ENCODE measurements at regions not wholly inside any gene's neighbourhood (a gene's known extent, or its start where the extent isn't known, plus 50 kb on each side); places are given as distances from the start of the nearest gene placed in this dataset.

DNA sequence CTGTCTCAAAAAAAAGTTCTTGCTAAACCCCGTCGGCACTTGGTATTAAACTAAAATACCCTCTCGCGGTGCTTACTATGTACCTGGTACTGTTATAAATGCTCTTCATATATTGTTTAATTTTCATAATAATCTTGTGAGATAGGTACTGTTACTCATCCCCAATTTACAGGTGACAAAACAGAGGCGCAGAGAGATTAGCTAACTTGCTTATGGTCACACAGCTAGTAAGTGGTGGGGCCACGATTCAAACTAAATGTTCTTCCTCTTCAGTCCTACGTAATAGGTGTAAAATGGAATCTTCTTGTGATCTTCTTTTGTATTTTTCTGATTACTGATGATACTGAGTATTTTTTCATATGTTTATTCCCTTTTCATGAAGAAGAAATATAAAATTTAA is 51.3 kb downstream of the TET3 start:
- DNase-seq = no peak

- no peak for DNase-seq
Measured at GRCh38 chr2:74036450-74037195, 51.9 kb downstream of the TET3 start.

DNA sequence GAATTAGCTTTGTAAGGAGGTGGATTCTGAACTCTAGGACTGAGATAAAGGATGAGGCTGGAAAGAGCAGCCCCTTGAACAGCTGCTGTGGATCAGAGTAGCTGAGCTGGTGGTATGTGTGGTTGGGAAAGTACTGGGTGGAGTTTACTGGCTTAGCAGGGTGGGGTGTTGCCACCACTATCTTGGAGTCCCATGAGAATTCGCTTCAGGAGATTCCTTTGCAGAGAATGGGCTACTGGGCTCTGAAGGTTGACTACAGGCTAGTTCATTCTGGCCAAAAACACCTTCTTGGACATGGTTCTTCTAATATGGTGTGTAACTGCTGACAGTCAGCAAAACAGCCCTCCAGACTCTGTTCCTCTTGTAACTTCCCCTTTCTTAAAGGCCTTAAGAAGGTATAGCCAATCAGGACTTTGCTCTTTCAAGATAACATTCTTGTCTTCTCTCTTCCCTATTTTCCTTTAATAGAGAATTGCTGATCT is 52.7 kb downstream of the TET3 start:
- DNase-seq = no peak

DNA sequence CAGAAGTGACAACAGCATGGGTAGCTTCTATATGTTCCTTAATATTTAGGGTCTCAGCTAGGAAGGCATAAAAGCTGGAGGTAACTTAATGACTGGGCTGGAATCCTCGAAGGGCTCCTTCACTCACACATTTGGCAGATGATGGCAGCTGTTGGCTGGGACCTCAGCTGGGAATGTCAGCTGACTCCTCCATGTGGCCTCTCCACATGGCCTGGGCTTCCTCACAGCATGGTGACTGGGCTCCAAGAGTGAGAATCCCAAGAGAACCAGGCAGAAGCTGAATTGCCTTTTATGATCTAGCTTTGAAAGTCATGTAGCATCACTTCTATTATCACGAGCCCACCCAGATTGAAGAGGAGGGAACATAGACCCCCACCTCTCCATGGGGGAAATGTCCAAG is 54.9 kb downstream of the TET3 start:
- DNase-seq = no peak

DNA sequence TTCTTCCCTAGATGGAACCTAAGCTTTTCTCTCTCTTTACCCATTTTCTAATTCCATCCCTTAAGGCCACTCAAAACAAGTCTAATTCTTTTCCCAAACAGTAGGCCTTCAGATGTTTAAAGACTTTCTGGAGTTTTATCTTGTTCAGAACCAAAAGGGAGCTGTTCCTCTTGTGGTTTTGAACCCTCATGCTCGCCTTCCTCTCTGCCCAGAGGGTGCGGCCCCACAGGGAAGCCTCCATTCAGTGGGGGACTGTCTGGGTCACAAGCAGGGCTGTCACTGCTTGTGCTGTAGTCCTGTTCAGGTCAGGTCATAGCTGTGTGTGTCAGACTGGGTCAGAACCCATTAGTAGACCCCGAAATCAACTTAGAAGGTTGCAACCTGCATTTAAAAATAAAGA is 56.5 kb downstream of the TET3 start:
- DNase-seq = no peak

GRCh38 chr2:74041726-74042125 is 57.0 kb downstream of the TET3 start:
- no peak for DNase-seq

GRCh38 chr2:74042606-74043005 is 57.9 kb downstream of the TET3 start:
- no peak for DNase-seq

DNA sequence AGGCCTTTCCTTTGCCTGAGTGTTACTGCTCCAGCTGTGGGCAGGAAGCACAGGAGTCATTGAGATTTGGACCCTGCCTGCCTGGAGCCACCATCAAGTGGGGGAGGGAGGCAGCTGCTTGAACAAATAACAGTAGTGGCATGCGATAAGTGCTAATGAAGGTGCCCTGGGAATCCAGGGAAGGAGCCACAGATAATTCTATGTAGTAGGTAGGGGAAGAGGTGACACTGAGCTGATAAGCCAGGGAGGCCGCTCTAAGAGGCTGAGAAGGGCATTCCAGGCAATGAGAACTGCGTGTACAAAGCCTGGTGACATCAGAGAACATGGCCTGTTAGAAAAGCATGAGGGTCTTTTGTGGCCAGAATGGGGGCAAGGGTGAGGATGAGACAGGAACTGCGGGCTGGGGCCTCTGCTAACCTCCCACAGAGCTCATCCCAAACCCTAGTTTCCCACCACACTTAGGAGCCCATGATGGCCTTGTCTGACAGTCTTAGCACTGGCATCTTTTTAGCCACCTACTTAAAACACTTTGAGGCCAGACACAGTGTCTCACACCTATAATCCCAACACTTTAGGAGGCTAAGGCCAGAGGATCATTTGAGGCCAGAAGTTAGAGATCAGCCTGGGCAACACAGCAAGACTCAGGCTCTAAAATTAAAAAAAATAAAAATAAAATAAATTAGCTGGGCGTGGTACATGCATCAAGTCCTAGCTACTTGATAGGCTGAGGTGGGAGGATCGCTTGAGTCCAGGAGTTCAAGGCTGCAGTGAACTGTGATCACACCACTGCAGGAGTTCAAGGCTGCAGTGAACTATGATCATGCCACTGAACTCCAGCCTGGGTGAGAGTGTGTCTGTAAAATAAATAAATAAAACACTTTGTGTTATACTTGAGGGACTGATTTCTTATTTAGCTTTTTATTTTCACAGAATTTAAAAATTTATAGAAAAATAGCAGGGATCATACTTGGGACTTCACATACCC is 58.9 kb downstream of the TET3 start:
- no peak for DNase-seq

GRCh38 chr2:74044999-74045398 is 60.3 kb downstream of the TET3 start:
- no peak for DNase-seq

DNA sequence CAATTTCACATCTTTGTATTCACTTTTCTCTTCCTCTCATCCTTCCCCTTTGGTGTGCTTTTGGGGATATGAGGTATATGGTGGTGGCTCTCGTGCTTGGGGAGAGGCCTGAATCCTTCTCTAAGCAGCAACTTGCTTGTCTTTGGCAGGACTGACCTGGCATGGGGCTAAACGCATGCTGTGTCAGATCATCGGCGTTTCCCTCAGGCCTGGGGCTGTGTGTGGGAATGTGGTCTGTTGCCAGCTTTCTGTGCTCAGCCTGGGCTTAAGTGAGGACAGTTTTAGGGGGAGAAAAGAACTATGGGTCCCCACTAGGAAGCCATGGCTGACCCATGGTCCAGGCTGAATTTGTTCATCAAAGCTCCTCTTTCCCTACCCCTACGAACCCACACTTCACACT is 60.7 kb downstream of the TET3 start:
- no peak for DNase-seq

- DNase-seq = no peak
Measured at GRCh38 chr2:74046441-74046840, 61.7 kb downstream of the TET3 start.

- DNase-seq = no peak
Measured at GRCh38 chr2:74047152-74047551, 62.4 kb downstream of the TET3 start.

GRCh38 chr2:74048147-74048546 is 63.4 kb downstream of the TET3 start:
- DNase-seq = no peak

- DNase-seq = no peak
Measured at GRCh38 chr2:74048843-74049519, 64.3 kb downstream of the TET3 start.

DNA sequence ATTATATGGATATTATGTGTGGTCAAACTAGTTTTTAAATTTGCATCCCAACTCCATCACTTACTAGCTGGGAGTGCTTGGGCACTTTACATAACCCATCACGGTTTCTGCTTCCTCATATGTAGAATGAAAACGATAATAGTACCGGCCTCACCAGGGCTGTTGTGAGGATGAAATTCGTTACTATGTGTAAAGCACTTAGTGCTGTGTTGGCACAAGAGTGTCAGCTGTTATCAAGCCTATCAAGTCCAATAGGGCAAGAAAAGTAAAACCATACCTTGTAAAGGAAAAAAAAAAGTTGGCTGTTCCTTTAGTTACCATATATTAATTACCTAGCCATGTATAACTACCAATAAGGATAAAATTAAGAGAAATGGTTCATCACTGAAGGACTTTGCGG is 65.4 kb downstream of the TET3 start:
- no peak for DNase-seq

DNA sequence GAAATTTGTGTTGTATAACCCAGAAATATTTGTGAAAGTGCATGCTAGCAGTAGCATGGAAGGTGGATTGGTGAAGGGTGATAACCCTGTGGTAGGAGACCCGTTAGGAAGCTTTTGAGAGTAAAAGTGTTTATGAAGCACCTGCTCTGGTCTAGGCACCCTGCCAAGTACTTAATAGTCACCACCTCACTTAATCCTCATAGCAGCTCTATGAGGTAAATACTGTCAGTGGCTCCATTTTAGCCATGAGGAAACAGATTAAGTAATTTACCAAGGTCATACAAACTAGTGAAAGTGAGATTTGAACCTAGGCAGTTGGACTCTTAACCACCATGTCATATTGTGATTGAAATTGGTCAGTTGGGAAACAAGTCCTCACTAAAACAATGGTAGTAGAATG is 66.8 kb downstream of the TET3 start:
- DNase-seq = peak; percentile 7

- no peak for DNase-seq
Measured at GRCh38 chr2:74052732-74053710, 68.3 kb downstream of the TET3 start.

- no peak for DNase-seq
Measured at GRCh38 chr2:74053959-74054715, 69.4 kb downstream of the TET3 start.

GRCh38 chr2:74059137-74059775 is 74.5 kb downstream of the TET3 start:
- no peak for DNase-seq

DNA sequence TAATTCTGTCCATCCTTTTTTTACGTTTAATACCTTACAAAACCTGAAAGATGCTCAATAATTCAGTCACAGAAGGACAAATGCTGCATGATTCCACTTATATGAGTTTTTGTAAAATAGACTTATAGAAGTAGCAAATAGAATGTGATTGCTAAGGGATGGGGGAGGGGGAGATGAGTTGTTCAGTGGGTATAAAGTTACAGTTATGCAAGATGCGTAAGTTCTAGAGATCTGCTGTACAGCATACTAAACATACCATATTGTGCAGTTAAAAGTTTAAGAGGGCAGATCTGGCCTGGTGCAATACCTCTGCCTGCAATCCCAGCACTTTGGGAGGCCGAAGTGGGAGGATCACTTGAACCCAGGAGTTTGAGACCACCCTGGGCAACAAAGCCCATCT is 78.8 kb downstream of the TET3 start:
- no peak for DNase-seq

- DNase-seq = no peak
Measured at GRCh38 chr2:74065456-74065855, 80.7 kb downstream of the TET3 start.

Measured in NCI-H1105 (cell line).